Hematopoietic multipotent progenitor cell treated with erythropoietin and hydrocortisone succinate and interleukin-3 and kit ligand, for 6 days (in vitro differentiated cells): ENCODE measurements at regions not wholly inside any gene's neighbourhood (a gene's known extent, or its start where the extent isn't known, plus 50 kb on each side); places are given as distances from the start of the nearest gene placed in this dataset.

Experiments
- DNase-seq: peaks from one replicate; pipeline ENCODE4 v3.0.0-alpha.2; 2015

DNA sequence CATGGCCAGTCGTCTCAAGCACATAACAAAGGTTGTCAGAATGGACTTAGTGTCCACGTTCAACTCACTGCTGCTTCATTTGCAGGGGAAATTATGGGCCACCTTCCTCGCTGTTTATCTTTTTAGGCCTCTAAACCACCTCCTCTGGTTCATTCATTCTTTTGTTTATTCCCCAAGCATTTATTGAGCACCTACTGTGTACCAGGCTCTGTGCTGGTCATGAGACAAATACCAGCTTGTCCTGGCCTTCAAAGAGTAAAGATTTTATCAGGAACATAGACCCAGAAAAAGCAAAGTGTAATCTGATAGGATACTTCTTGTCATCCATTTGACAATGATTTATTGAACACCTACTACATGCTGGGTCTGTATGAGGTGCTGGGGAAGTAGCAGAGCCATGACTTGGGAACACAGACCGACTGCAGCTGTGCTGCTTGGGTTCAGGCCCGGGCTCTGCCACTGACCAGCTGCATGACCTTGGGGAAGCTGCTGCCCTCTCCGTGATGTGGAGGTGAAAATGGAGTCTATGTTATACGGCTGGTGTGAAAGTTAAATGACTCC is 63.4 kb upstream of the SLC6A6 start:
- DNase-seq: no peak

DNA sequence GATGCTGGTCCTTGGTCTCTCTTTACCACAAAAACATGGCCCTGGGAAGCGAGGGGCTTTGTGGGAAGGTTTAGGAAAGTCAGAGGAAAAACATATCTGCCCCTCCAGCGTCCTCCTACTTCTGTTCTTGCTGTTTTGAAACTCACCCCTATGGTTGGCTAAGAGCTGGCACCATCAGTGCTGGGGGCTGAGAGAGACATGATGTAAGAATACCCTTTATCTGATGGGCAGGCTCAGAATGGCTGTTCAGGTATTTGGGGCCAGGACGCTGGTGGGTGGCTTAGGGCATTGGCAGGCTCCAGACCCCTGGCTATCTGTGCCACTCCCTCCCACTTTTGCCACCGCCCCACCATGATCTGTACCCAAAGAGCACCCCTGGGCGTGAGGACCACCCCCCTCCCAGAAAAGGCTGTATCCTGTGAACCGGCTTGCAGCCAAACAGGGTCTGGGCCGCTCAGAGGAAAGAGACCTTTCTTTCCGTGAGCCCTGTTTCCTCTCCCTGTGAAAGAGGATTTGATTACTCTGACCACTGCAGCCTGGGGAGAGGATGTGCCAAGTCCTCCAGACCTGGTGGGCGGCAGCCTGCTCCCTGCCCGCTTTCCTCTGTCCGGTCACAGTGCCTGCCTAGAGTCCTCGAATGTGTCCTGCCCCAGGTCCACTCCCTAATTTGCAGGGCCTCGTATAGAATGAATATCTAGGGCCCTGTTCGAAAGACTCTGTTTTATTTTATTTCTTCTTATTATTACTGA is 61.3 kb upstream of the SLC6A6 start:
- peak; percentile 53 for DNase-seq

DNA sequence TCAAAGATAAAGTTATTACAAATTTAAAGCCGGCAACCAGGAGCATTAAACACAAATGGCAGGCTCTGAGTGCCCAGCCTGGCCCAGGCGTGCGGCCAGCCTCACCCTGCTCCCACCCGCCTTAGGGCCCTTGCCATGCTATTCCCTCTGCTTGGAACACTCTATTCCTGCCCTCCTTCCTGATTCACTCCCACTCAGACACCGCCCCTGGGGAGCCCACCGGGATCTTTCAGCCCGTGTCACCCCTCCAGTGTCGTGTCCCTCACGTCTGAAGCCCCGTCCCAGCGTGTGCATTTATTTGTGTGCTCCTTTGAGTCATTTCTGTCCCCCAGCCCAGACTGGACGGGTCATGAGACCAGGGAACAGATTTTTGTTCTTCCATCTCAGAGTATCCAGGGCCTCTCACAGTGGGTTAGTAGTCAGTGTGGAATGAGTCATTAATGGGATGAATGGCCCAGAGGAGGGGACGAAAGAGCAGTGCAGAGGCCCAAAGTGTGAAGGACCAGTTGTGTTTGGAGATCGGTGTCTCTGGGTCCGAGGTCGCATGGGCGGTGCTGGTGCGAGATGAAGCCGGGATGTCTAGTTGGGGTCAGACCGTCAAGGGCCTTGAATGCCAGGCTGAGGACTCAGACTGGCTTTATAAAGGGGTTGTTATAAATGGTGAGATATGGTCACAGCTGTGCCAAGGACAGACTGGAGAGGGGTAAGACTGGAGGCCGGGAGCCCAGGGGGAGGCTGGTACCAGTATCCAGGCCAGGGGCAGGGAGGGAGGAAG is 58.9 kb upstream of the SLC6A6 start:
- DNase-seq: no peak

DNA sequence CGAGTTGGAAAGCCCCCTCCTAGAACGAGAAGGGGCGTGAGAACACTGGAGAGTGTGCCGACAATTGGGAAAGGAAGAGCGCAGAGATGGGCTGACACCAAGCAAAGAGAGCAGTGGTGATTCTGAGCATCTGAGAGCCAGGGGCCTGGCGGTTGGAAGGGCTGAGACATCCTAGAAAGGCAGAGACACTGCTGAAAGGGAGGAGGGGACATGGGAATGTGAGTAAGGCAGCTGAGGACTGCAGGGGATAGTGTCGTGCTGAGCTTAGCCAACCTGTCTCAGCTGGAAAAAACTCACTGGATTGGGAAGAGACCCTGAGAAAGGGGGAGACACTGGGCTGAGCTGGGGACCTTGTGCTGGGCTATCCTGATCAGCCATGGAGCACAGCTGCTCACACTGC is 58.1 kb upstream of the SLC6A6 start:
- DNase-seq: no peak

DNA sequence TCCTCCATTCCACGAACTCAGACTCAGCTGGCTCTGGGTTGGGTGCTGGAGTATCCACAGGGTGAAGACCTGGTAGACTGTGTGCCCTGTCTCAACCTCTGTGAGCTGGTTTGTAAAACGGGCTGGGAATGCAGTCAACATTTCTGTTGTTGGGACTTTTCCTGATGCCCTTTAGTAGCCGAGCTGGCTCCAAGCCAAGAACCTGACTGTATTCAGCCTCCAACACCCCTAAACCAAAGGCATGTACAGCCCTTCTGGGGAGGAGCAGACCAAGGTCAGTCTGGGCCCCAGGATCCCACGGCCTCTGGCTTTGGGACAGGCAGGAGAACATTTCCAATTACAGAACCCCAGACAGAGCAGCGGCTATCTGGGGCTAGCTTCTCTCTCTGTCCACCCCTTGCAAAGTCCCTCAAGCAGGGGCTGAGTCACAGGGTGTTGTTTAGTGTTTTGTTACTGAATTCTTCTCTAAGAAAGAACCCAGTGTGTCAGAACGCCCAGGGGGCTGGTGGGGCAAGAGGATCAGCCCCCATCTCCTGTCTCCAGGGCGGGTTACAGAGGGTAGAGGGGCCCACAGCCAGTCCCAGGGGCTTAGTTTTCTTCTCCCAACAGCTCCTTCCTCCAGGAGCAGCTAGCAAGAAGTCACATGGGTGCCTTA is 56.8 kb upstream of the SLC6A6 start:
- DNase-seq: no peak

DNA sequence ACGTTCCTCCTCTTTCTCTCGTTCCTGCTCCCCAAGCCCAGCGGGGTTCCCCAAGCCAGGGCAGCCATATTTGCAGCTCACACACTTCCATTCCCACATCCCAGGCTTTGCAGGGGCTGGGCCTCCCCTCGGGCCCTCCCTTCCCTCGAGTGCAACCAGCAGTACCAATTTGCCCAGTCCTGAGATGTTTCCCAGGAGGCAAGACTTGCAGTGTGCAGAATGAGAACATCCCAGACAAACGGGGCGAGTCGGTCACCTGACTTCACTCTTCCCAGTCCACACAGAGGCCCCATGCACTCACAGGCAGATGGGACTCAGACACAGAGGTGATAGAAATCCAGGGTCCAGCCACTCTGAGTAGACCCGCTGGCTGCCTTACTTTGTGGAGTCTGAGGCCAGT is 56.2 kb upstream of the SLC6A6 start:
- no peak for DNase-seq

DNA sequence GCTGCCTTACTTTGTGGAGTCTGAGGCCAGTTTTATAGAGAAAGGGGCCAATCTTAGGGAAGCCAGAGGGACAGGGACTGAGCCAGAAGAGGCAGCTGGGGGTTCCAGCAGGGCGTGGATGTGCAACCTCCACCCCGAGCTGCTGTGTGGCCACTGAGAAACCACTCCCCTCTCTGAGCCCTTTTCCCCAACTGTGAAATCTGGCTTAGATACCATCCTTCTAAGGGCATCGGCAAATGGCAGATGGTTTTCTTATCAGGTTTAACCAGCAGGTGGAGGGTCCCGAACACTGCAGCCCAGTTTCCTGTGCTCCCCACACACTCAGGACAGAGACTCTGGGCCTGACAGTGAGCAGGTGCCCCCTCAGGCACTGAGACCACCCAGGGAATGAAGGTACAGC is 55.8 kb upstream of the SLC6A6 start:
- DNase-seq: peak; percentile 7

DNA sequence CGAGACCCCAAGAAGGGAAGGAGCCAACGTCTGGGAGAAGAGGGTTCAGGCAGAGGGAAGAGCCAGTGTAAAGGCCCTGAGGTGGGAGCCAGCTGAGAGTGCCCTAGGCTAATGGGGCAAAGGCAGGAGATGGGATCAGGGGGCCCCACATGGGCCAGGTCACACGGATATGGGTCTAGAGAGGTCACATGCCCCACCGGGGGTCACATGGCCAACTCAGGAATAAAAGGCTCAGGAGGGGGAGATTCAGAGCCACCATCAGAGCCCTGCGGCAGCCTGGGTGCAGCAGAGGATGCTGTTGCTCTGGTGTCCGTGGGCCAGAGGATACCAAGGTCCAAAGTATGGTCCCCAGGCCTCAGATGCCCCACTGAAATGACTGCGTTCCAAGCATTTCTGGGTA is 55.3 kb upstream of the SLC6A6 start:
- DNase-seq: no peak

DNA sequence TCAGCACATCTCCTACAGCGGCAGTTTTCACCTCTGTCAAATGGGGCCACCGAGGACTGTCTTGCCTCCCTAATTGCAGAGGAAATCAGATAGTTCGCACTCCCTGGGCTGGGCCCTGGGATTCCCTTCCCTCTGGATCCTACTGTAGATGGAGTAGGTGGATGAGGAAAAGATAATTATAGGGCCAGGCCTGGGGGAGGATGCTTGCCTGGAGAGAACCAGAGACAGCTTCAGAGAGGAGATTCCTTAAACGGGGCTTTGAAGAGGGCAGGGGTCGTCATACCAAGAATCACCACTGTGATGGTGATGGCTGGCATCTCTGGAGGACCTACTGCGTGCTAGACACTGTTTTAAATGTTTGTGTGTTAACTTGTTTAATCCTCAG is 50.8 kb upstream of the SLC6A6 start:
- no peak for DNase-seq

DNA sequence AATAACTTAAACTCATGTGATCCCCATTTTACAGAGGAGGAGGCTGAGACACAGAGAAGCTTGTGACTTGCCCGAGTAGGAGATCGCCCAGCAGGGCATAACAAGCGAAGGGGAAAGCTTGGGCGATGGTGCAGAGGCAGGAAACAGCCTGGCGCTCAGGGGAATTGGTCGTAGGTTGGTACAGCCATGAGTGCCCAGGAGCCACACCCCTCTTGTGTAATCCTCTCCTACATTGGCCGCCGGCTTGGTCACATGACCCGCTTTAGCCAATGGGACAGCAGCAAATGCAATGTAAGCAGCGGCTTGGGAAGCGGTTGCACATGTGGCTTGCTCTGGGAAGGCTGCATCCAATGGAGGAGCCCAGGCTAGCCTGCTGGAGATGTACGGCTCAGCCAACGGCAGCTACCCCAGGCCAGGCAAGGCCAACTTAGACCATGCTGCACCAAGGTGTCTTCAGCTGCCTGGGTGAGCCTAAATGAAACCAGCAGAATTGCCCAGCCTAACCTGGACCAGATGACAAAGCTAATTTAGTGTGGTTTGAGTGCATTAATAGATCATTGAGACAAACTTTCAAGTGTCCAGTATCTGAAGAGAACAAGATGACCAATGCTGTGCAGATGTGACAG is 50.3 kb upstream of the SLC6A6 start:
- peak; percentile 38 for DNase-seq
